22Rv1 (cell line): ENCODE measurements at regions not wholly inside any gene's neighbourhood (a gene's known extent, or its start where the extent isn't known, plus 50 kb on each side); places are given as distances from the start of the nearest gene placed in this dataset.

Source experiments
- ZFX ChIP-seq: fragments of 450-650 bp; IDR thresholded peaks from 2 replicates; pipeline ENCODE4 v1.6.1; 2017; ENCODE audit warnings: antibody characterized with exemption, borderline replicate concordance
- TF ChIP-seq, protein P1 (sequence below): fragments of 450-650 bp; IDR thresholded peaks from 2 replicates; pipeline ENCODE4 v1.5.1; 2017; ENCODE audit warnings: mild to moderate bottlenecking

DNA sequence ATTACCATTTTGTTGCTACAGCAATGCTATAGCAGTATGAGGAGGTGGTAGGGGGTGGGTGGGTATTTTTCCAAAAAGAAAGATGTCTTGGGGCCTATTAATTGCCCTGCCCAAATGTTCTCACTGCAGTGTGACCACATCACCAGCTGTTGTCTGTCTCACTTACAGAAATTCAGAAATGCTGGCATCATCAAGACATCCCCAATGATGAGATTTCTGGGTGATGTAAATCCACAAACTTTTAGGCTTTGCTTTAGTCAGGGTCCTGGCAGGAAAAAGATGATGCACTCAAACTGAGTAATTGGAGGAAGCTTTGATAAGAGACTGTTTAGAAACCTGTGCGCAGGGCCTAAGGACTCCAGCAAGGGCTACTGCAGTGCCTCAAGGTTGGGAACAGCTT lies 56.2 kb upstream of the OPN4 start:
- TF ChIP-seq, protein P1, sequence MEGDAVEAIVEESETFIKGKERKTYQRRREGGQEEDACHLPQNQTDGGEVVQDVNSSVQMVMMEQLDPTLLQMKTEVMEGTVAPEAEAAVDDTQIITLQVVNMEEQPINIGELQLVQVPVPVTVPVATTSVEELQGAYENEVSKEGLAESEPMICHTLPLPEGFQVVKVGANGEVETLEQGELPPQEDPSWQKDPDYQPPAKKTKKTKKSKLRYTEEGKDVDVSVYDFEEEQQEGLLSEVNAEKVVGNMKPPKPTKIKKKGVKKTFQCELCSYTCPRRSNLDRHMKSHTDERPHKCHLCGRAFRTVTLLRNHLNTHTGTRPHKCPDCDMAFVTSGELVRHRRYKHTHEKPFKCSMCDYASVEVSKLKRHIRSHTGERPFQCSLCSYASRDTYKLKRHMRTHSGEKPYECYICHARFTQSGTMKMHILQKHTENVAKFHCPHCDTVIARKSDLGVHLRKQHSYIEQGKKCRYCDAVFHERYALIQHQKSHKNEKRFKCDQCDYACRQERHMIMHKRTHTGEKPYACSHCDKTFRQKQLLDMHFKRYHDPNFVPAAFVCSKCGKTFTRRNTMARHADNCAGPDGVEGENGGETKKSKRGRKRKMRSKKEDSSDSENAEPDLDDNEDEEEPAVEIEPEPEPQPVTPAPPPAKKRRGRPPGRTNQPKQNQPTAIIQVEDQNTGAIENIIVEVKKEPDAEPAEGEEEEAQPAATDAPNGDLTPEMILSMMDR: no peak
- TF ChIP-seq ZFX: no peak
